ENCODE measurements at regions not wholly inside any gene's neighbourhood (a gene's known extent, or its start where the extent isn't known, plus 50 kb on each side); places are given as distances from the start of the nearest gene placed in this dataset.

DNA sequence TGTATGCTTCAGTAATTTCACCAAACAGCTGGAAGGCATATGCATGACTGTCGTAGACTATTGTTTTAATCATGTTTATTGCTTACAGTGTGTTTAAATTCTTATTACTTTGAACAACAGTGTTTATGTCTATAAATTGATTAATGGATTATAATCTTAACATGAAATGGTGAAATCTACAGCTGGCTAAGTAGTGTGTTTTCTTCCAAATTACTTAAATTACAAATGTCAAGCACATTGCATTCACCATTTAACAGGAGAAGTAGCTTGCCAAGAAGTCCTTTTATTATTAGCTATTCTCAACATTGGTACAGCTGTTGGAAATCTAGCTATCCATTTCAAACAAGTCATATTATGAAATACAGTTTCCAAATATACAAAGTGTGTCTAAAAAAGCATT is 849.3 kb upstream of the PCDH10 start:
- WGBS (ENCODE audit: insufficient coverage, low coverage, low lambda C conversion rate, missing lambda C conversion rate) = 38% methylated on average over 1 of the region's 1 CpG
- H3K4me1 ChIP-seq = no peaks in the 10 kb centered on the region
- intact Hi-C loops (cut with DNase I) = no loop called here
- H3K36me3 ChIP-seq = no peaks in the 10 kb centered on the region
- DNase-seq = no peak
- H3K27me3 ChIP-seq = no peaks in the 10 kb centered on the region
- TF ChIP-seq POLR2A (IDR thresholded peaks at IDR 0.05) = no peak
- TF ChIP-seq, protein P1, sequence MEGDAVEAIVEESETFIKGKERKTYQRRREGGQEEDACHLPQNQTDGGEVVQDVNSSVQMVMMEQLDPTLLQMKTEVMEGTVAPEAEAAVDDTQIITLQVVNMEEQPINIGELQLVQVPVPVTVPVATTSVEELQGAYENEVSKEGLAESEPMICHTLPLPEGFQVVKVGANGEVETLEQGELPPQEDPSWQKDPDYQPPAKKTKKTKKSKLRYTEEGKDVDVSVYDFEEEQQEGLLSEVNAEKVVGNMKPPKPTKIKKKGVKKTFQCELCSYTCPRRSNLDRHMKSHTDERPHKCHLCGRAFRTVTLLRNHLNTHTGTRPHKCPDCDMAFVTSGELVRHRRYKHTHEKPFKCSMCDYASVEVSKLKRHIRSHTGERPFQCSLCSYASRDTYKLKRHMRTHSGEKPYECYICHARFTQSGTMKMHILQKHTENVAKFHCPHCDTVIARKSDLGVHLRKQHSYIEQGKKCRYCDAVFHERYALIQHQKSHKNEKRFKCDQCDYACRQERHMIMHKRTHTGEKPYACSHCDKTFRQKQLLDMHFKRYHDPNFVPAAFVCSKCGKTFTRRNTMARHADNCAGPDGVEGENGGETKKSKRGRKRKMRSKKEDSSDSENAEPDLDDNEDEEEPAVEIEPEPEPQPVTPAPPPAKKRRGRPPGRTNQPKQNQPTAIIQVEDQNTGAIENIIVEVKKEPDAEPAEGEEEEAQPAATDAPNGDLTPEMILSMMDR (IDR thresholded peaks at IDR 0.05) = no peak
- ATAC-seq = no peak
- no peak overlapping the region for H3K27ac ChIP-seq
- H3K9me3 ChIP-seq = no peaks in the 10 kb centered on the region
- H3K4me3 ChIP-seq = no peak overlapping the region

GRCh38 chr4:132312521-132312920 is 836.6 kb upstream of the PCDH10 start:
- H3K36me3 ChIP-seq = no peaks in the 10 kb centered on the region
- TF ChIP-seq, protein P1 (IDR thresholded peaks at IDR 0.05) = no peak
- 27% methylated on average over 2 of the region's 2 CpGs for WGBS (ENCODE audit: insufficient coverage, low coverage, low lambda C conversion rate, missing lambda C conversion rate)
- intact Hi-C loops (cut with DNase I) = no loop called here
- ATAC-seq = no peak
- no peak for DNase-seq
- H3K27me3 ChIP-seq = no peaks in the 10 kb centered on the region
- no peaks in the 10 kb centered on the region for H3K4me1 ChIP-seq
- no peak overlapping the region for H3K27ac ChIP-seq
- H3K9me3 ChIP-seq = no peaks in the 10 kb centered on the region
- no peak overlapping the region for H3K4me3 ChIP-seq

DNA sequence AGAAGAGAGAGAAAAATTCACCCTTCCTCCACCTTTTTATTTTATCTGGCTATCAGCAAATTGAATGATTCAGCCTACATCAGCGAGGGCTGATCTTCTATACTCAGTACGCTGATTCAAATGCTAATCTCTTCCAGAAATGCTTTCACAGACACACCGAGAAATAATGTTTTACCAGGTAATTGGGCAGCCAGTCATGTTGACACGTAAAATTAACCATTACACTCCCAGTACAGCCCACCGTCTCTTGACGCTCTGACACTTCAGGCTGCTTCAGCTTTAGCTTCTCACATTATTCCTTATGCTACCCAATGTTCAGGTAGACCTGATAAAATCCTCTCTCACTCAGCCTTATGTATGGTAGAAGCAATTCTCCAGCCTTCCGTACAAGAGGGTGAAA is 835.2 kb upstream of the PCDH10 start:
- Histone ChIP-seq H3K27ac (no peak overlapping the region), H3K4me1 (no peaks in the 10 kb centered on the region), H3K36me3 (no peaks in the 10 kb centered on the region), H3K9me3 (no peaks in the 10 kb centered on the region), H3K27me3 (no peaks in the 10 kb centered on the region), H3K4me3 (no peak overlapping the region)
- TF ChIP-seq, protein P1 (IDR thresholded peaks at IDR 0.05) = no peak
- TF ChIP-seq POLR2A (IDR thresholded peaks at IDR 0.05) = no peak
- no peak for ATAC-seq
- 58% methylated on average over 7 of the region's 7 CpGs for WGBS (ENCODE audit: insufficient coverage, low coverage, low lambda C conversion rate, missing lambda C conversion rate)
- DNase-seq = no peak
- intact Hi-C loops (cut with DNase I) = no loop called here

- no peaks in the 10 kb centered on the region for H3K27me3 ChIP-seq
- WGBS (ENCODE audit: insufficient coverage, low coverage, low lambda C conversion rate, missing lambda C conversion rate) = 62% methylated on average over 2 of the region's 2 CpGs
- no peak for TF ChIP-seq POLR2A (IDR thresholded peaks at IDR 0.05)
- H3K4me3 ChIP-seq = no peak overlapping the region
- no peak for ATAC-seq
- no peak overlapping the region for H3K27ac ChIP-seq
- intact Hi-C loops (cut with DNase I) = no loop called here
- no peak for DNase-seq
- H3K9me3 ChIP-seq = no peaks in the 10 kb centered on the region
- H3K36me3 ChIP-seq = no peaks in the 10 kb centered on the region
- H3K4me1 ChIP-seq = no peaks in the 10 kb centered on the region
These were observed 832.4 kb upstream of the PCDH10 start for GRCh38 chr4:132316738-132317137.

- 35% methylated on average over 2 of the region's 2 CpGs for WGBS (ENCODE audit: insufficient coverage, low coverage, low lambda C conversion rate, missing lambda C conversion rate)
- no peak overlapping the region for H3K27ac ChIP-seq
- no peak for DNase-seq
- no peak overlapping the region for H3K4me3 ChIP-seq
- H3K36me3 ChIP-seq = no peaks in the 10 kb centered on the region
- intact Hi-C loops (cut with DNase I) = no loop called here
- H3K4me1 ChIP-seq = no peaks in the 10 kb centered on the region
- no peak for ATAC-seq
- TF ChIP-seq POLR2A (IDR thresholded peaks at IDR 0.05) = no peak
- TF ChIP-seq, protein P1 (IDR thresholded peaks at IDR 0.05) = no peak
- no peaks in the 10 kb centered on the region for H3K27me3 ChIP-seq
- no peaks in the 10 kb centered on the region for H3K9me3 ChIP-seq
These were observed 831.2 kb upstream of the PCDH10 start for GRCh38 chr4:132317923-132318322.

Data from right lobe of liver (tissue), 6 donors.